GOT3 (cell line): ENCODE measurements at regions not wholly inside any gene's neighbourhood (a gene's known extent, or its start where the extent isn't known, plus 50 kb on each side); places are given as distances from the start of the nearest gene placed in this dataset.

Experiments
- DNase-seq: peaks from one replicate; lab custom pipeline; 2025; ENCODE audit warnings: mixed read lengths; lab: John Stamatoyannopoulos, UW

- DNase-seq: no peak
Observed at GRCh38 chr3:154582501-154582900, 152.5 kb upstream of the GPR149 start.

GRCh38 chr3:154571553-154572226 is 141.7 kb upstream of the GPR149 start:
- DNase-seq: no peak

- DNase-seq: no peak
Observed at GRCh38 chr3:154568064-154568463, 138.1 kb upstream of the GPR149 start.

- no peak for DNase-seq
Observed at GRCh38 chr3:154559623-154560022, 129.6 kb upstream of the GPR149 start.

- DNase-seq: no peak
Observed at GRCh38 chr3:154552338-154552737, 122.3 kb upstream of the GPR149 start.

GRCh38 chr3:154549391-154549790 is 119.4 kb upstream of the GPR149 start:
- DNase-seq: no peak

- DNase-seq: no peak
Observed at GRCh38 chr3:154548341-154548740, 118.4 kb upstream of the GPR149 start.

GRCh38 chr3:154542837-154543236 is 112.8 kb upstream of the GPR149 start:
- no peak for DNase-seq

- DNase-seq: no peak
Observed at GRCh38 chr3:154540950-154541604, 111.1 kb upstream of the GPR149 start.

GRCh38 chr3:154538566-154539360 is 108.8 kb upstream of the GPR149 start:
- no peak for DNase-seq

- DNase-seq: no peak
Observed at GRCh38 chr3:154536751-154537150, 106.8 kb upstream of the GPR149 start.

- no peak for DNase-seq
Observed at GRCh38 chr3:154522036-154522602, 92.1 kb upstream of the GPR149 start.

- no peak for DNase-seq
Observed at GRCh38 chr3:154517404-154517803, 87.4 kb upstream of the GPR149 start.

- DNase-seq: no peak
Observed at GRCh38 chr3:154515921-154516320, 85.9 kb upstream of the GPR149 start.

- DNase-seq: no peak
Observed at GRCh38 chr3:154510780-154511179, 80.8 kb upstream of the GPR149 start.

- DNase-seq: no peak
Observed at GRCh38 chr3:154507727-154508126, 77.7 kb upstream of the GPR149 start.

- no peak for DNase-seq
Observed at GRCh38 chr3:154496978-154497377, 67.0 kb upstream of the GPR149 start.

GRCh38 chr3:154496540-154496939 is 66.5 kb upstream of the GPR149 start:
- no peak for DNase-seq

GRCh38 chr3:154486949-154487348 is 57.0 kb upstream of the GPR149 start:
- no peak for DNase-seq

- DNase-seq: no peak
Observed at GRCh38 chr3:154482507-154482906, 52.5 kb upstream of the GPR149 start.

GRCh38 chr3:154480033-154480432 is 50.0 kb upstream of the GPR149 start:
- no peak for DNase-seq
